ENCODE measurements at regions not wholly inside any gene's neighbourhood (a gene's known extent, or its start where the extent isn't known, plus 50 kb on each side); places are given as distances from the start of the nearest gene placed in this dataset.

GRCh38 chr18:75800331-75800648, 372.8 kb upstream of the SMIM21 start:
- DNase-seq = no peak
- Mint-ChIP-seq H3K36me3 (no peaks in the 10 kb centered on the region), H3K4me1 (no peaks in the 10 kb centered on the region), H3K27me3 (ENCODE audit: low read depth in 3 of 3) (peaks cover 0 to 1% (median 0%) of the 10 kb centered on the region in 3 donors), H3K9me3 (peaks cover 0 to 8% (median 4%) of the 10 kb centered on the region in 7 donors), H3K4me3 (no peak overlapping the region), H3K27ac (no peak overlapping the region)
- intact Hi-C loops (cut with micrococcal nuclease) = no loop called here
- H3K36me3 ChIP-seq (replicated peaks in 1 of 2; ENCODE audit: control insufficient read depth in 1 of 2, insufficient read depth in 2 of 2, low read length in 2 of 2) = no peaks in the 10 kb centered on the region
- no peaks in the 10 kb centered on the region for H3K27me3 ChIP-seq (ENCODE audit: control insufficient read depth in 2 of 2, insufficient read depth in 2 of 2, low read length in 2 of 2)
- TF ChIP-seq CTCF (IDR thresholded peaks at IDR 0.05) = no peak
- no peaks in the 10 kb centered on the region for H3K9me3 ChIP-seq (replicated peaks in 1 of 2; ENCODE audit: control insufficient read depth in 1 of 2, insufficient read depth in 1 of 2, low read length in 2 of 2)
- no peaks in the 10 kb centered on the region for H3K79me2 ChIP-seq (ENCODE audit: insufficient read depth, low read length)
- H3K9ac ChIP-seq (ENCODE audit: insufficient read depth, low read length, poor library complexity, severe bottlenecking) = no peak overlapping the region
- no peak overlapping the region for H3K4me3 ChIP-seq (replicated peaks in 1 of 3; ENCODE audit: low read depth in 2 of 3, low read length in 3 of 3)
- WGBS (ENCODE audit: insufficient coverage) = 100% methylated on average over 2 of the region's 6 CpGs
- no peak overlapping the region for H3K27ac ChIP-seq (ENCODE audit: low read depth in 1 of 2, low read length in 2 of 2)
- no peak overlapping the region for H2AFZ ChIP-seq (ENCODE audit: insufficient read depth, low read depth, low read length, poor library complexity, severe bottlenecking)
- no peaks in the 10 kb centered on the region for H4K20me1 ChIP-seq (ENCODE audit: insufficient read depth, low read length)
- H3K4me2 ChIP-seq (replicated peaks; ENCODE audit: extremely low read depth, low read length, poor library complexity, severe bottlenecking) = no peak overlapping the region
- no peaks in the 10 kb centered on the region for H3K4me1 ChIP-seq (ENCODE audit: control insufficient read depth in 1 of 2, insufficient read depth in 2 of 2, low read length in 2 of 2)

GRCh38 chr18:75799449-75800330, 372.2 kb upstream of the SMIM21 start:
- H3K4me1 Mint-ChIP-seq = no peaks in the 10 kb centered on the region
- intact Hi-C loops (cut with micrococcal nuclease) = no loop called here
- Histone ChIP-seq H3K27ac (ENCODE audit: low read depth in 1 of 2, low read length in 2 of 2) (no peak overlapping the region), H3K27me3 (ENCODE audit: control insufficient read depth in 2 of 2, insufficient read depth in 2 of 2, low read length in 2 of 2) (no peaks in the 10 kb centered on the region), H2AFZ (ENCODE audit: insufficient read depth, low read depth, low read length, poor library complexity, severe bottlenecking) (no peak overlapping the region), H3K4me1 (ENCODE audit: control insufficient read depth in 1 of 2, insufficient read depth in 2 of 2, low read length in 2 of 2) (no peaks in the 10 kb centered on the region), H3K9ac (ENCODE audit: insufficient read depth, low read length, poor library complexity, severe bottlenecking) (no peak overlapping the region), H3K79me2 (ENCODE audit: insufficient read depth, low read length) (no peaks in the 10 kb centered on the region), H4K20me1 (ENCODE audit: insufficient read depth, low read length) (no peaks in the 10 kb centered on the region), H3K9me3 (replicated peaks in 1 of 2; ENCODE audit: control insufficient read depth in 1 of 2, insufficient read depth in 1 of 2, low read length in 2 of 2) (no peaks in the 10 kb centered on the region), H3K4me3 (replicated peaks in 1 of 3; ENCODE audit: low read depth in 2 of 3, low read length in 3 of 3) (no peak overlapping the region), H3K36me3 (replicated peaks in 1 of 2; ENCODE audit: control insufficient read depth in 1 of 2, insufficient read depth in 2 of 2, low read length in 2 of 2) (no peaks in the 10 kb centered on the region), H3K4me2 (replicated peaks; ENCODE audit: extremely low read depth, low read length, poor library complexity, severe bottlenecking) (no peak overlapping the region)
- WGBS (ENCODE audit: insufficient coverage) = 64% methylated on average over 2 of the region's 10 CpGs
- H3K27me3 Mint-ChIP-seq (ENCODE audit: low read depth in 3 of 3) = peaks cover 0 to 1% (median 0%) of the 10 kb centered on the region in 3 donors
- H3K27ac Mint-ChIP-seq = no peak overlapping the region
- no peak overlapping the region for H3K4me3 Mint-ChIP-seq
- no peak for DNase-seq
- no peaks in the 10 kb centered on the region for H3K36me3 Mint-ChIP-seq
- no peak for TF ChIP-seq CTCF (IDR thresholded peaks at IDR 0.05)
- H3K9me3 Mint-ChIP-seq = peaks cover 0 to 8% (median 4%) of the 10 kb centered on the region in 7 donors
